ENCODE measurements at regions not wholly inside any gene's neighbourhood (a gene's known extent, or its start where the extent isn't known, plus 50 kb on each side); places are given as distances from the start of the nearest gene placed in this dataset.
"Not testable (repeated sequence)": the region's sequence is repeated elsewhere in the genome, so short reads cannot be mapped to it uniquely, and the experiment has no call there.

DNA sequence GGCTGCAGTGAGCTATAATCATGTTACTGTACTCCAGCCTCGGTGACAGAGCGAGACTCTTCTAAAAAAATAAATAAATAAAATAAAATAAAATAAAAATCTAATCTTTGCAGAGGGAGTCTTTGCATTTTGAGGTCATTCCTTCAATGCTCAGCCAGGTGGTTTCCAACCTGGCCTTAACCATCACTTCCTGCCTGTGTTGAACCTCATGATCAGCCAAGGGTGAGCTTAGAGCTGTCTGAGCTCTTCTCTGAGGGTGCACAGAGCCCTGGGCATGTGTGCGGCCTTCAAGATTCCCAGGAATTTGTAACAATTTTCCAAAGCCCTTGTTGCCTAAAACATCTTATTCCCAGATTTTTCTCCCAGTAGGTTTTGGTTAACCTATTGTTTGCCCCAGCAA is 94.3 kb downstream of the KCNJ12 start:
- ATAC-seq; DNase-seq; intact Hi-C loops (cut with DNase I, micrococcal nuclease): not testable (repeated sequence)

DNA sequence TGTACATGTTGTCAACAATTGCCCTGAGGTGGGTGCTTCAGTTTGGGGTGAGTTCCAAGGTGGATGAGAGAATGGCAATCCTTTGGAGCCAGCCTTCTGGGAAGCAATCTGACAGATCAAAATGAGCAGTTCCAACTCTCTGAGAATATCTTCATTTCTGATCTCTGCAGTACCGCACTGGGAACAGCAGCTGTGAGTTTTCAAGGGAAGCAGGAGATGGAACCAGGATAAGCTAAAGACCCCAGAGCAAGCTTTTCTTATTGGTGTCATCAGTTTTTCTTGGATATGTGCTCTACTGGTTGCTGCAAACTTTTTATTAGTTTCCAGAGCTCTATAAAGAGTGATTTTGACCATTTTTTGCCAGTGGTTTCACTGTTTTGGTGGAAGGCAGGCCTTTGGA is 94.7 kb downstream of the KCNJ12 start:
- no peak for ATAC-seq
- no peak for DNase-seq
- intact Hi-C loops (cut with DNase I, micrococcal nuclease), result no loop called here

DNA sequence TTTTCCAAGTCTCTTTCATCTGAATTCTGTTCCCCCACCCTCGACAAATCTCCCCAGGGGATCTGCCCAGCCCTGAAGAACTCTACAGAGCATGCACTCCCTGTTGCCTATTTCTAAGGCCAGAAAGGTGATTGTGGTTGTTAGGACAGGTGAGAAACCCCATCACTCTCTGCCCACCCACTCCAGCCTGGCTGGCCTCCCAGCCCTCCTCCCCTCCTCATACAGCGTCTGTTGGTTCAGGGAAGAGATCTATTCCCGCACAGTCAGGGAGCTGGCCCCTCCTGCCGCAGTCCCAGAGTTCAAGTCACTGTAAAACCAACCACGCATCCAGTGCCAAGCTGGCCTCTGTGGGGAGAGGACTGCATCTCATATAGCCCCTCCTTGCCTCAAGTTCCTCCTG is 98.7 kb downstream of the KCNJ12 start:
- DNase-seq (no peak), ATAC-seq (no peak)
- intact Hi-C loops (cut with DNase I, micrococcal nuclease), result no loop called here

DNA sequence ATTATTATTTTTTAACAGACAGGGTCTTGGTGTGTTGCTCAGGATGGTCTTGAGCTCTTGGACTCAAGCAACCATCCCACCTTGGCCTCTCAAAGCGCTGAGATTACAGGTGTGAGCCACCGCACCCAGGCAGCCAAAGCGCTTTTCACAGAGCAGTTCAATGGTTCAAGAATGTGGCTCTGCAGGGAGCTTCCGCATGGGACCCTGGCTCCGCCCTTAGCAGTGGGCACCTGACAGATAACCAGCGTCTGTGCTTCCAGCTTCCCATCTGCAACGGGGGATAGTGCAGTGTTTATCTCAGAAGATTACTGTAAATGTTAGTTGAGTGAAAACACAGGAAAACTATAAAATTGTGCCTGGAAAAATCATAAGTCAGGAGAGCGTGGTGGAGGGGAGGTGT is 99.4 kb downstream of the KCNJ12 start:
- no peak for DNase-seq
- ATAC-seq, result no peak
- intact Hi-C loops (cut with DNase I, micrococcal nuclease), result no loop called here

GRCh38 chr17:21476867-21477266 is 100.7 kb downstream of the KCNJ12 start:
- intact Hi-C loops (cut with DNase I, micrococcal nuclease), result no loop called here
- no peak for DNase-seq
- ATAC-seq, result no peak

DNA sequence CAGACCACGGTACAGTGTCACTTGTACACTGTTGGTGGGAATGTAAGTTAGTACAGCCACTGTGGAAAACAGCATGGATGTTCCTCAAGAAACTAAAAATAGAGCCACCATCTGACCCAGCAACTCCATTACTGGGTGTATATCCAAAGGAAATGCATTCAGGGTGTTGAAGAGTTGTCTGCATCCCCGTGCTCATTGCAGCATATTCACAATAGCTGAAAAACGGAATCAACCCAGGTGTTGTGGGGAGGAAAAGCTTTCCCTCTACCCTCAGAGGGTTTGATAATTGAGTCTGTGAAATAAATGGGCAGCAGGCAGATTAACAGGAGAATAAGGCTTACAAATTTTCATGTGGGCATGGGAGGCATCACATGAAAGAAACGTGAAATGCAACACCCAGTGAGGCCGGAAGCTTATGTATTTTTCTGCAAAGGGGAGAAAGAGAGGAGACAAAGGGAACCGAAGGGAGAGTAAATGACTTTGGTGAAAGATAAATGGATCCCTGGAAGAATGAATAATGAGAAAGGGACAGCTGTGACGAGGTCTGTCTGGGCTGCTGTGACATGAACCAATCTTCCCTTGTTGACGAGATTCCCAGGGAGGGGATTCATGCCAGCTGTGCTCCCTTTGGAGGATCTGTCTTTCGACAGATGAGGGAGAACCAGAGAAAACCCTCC is 106.2 kb downstream of the KCNJ12 start:
- intact Hi-C loops (cut with DNase I, micrococcal nuclease), result no loop called here
- ATAC-seq, result no peak
- DNase-seq, result no peak

GRCh38 chr17:21488043-21488442 is 111.9 kb downstream of the KCNJ12 start:
- intact Hi-C loops (cut with DNase I, micrococcal nuclease); ATAC-seq; DNase-seq: not testable (repeated sequence)

- intact Hi-C loops (cut with DNase I, micrococcal nuclease), result no loop called here
- ATAC-seq, result no peak
- DNase-seq, result no peak
Observed at GRCh38 chr17:21493993-21494392, 117.8 kb downstream of the KCNJ12 start.

GRCh38 chr17:21495281-21495680 is 119.1 kb downstream of the KCNJ12 start:
- intact Hi-C loops (cut with DNase I, micrococcal nuclease), result no loop called here
- no peak for ATAC-seq
- no peak for DNase-seq

DNA sequence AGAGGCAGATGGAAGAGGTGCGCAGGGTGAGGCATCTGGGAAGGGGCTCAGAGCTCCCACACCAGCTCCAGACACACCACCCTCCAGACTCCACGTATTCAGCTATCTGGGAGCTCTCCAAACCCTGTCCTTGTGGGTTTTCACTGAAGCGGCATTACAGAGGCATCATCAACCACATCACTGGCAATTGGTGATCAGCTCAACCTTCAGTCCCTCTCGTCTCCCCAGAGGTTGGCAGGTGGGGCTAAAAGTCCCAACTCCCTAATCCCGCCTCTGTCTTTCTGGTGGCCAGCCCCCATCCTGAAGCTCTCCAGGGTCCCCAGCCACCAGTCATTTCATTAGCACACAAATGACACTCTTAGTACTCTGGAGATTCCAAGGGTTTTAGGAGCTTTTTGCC is 123.9 kb downstream of the KCNJ12 start:
- no peak for DNase-seq
- intact Hi-C loops (cut with DNase I, micrococcal nuclease), result loop anchor here in 1 of 2 donors (10.0 kb wide), 1 partner anchor 45 kb away; no protein-coding TSS in a partner anchor
- no peak for ATAC-seq

DNA sequence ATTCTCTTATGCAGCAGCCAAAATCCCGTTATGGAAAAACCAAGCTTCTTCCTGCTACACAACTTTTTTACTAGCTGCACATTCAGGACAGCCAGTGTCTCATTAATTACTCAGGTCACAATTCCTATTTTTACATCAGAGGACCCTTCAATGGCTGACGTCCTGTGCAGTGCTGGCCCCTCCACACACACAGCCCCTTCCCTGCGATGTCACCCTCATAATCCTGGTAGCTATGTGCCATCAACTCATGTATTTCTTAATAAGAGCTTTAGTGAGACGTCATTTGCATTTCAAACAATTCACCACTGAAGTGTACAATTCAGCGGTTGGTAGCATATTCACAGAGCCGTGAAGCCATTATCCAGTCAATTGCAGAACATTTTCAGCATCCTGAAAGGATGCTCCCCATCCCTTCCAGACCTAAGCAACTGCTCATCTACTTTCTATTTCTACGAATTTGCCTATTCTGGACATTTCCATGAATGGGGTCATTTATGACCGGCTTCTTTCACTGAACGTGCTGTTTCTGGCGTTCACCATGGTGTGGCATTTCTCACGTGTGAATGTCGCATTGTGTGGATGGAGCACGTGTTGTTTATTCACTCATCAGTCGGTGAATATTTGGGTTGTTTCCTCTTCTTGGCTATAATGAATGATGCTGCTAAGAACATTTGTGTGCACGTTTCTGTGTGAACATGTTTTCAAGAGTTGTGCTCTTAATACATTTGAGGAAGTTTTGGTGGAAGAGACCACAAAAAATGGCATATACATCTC is 126.0 kb downstream of the KCNJ12 start:
- ATAC-seq, DNase-seq: not testable (repeated sequence)
- intact Hi-C loops (cut with DNase I, micrococcal nuclease), result loop anchor here in 1 of 2 donors (10.0 kb wide), 1 partner anchor 47 kb away; no protein-coding TSS in a partner anchor

- no peak for ATAC-seq
- DNase-seq, result no peak
- intact Hi-C loops (cut with DNase I, micrococcal nuclease), result loop anchor here in 1 of 2 donors (10.0 kb wide), 1 partner anchor 51 kb away; no protein-coding TSS in a partner anchor
Observed at GRCh38 chr17:21505819-21506815, 130.0 kb downstream of the KCNJ12 start.

DNA sequence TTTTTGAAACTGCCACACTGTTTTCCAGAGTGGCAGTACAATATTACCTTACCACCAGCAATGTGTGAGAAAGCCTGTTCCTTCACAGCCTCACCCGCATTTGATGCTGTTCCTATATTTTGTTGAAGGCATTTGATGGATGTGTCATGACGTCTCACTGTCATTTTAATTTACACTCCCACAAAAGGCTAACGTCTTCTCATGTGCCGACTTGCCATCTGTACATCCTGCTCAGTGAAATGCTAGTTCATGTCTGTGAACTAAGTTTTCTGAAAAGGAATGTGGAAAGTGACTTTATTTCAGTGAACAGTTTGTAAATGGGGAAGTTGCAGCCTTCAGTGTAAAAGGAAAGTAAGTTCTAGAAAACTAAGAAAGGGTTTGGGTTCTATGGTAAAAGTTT is 131.6 kb downstream of the KCNJ12 start:
- DNase-seq, ATAC-seq: not testable (repeated sequence)
- intact Hi-C loops (cut with DNase I, micrococcal nuclease), result loop anchor here in 1 of 2 donors (10.0 kb wide), 1 partner anchor 53 kb away; no protein-coding TSS in a partner anchor

- ATAC-seq (no peak), DNase-seq (no peak)
- intact Hi-C loops (cut with DNase I, micrococcal nuclease), result loop anchor here in 1 of 2 donors (10.0 kb wide), 1 partner anchor 53 kb away; no protein-coding TSS in a partner anchor
Observed at GRCh38 chr17:21508211-21508610, 132.1 kb downstream of the KCNJ12 start.

GRCh38 chr17:21509356-21509755 is 133.2 kb downstream of the KCNJ12 start:
- not testable (repeated sequence) for ATAC-seq, DNase-seq
- intact Hi-C loops (cut with DNase I, micrococcal nuclease), result loop anchor here in 1 of 2 donors (10.0 kb wide), 1 partner anchor 55 kb away; no protein-coding TSS in a partner anchor

DNA sequence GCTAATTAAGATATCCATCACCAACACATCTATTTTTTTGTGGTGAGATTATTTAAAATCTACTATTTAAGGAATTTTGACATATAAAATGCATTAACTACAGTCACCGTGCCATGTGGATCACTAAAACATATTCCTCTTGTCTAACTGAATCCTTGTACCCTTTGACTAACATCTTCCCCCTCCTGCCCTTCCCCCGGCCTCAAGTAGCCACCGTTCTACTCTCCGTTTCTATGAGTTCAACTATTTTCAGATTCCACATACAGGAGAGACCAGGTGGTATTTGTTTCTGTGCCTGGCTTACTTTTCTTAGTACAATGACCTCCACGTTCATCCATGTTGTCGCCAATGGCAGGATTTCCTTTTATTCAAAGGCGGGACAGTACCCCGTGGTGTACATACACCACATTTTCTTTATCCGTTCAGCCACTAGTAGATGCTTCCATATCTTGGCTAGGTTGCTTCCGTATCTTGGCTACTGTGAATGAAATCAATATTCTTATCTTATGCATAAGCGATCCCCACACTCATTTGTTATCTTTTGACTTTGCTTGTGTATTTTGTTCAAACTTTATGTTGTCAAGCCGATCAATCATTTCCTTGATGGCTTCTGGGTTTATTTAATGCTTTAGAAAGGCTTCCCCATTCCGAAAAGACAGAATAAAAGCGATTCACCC is 134.7 kb downstream of the KCNJ12 start:
- intact Hi-C loops (cut with DNase I, micrococcal nuclease), result no loop called here
- peak; percentile 48 for ATAC-seq
- no peak for DNase-seq

DNA sequence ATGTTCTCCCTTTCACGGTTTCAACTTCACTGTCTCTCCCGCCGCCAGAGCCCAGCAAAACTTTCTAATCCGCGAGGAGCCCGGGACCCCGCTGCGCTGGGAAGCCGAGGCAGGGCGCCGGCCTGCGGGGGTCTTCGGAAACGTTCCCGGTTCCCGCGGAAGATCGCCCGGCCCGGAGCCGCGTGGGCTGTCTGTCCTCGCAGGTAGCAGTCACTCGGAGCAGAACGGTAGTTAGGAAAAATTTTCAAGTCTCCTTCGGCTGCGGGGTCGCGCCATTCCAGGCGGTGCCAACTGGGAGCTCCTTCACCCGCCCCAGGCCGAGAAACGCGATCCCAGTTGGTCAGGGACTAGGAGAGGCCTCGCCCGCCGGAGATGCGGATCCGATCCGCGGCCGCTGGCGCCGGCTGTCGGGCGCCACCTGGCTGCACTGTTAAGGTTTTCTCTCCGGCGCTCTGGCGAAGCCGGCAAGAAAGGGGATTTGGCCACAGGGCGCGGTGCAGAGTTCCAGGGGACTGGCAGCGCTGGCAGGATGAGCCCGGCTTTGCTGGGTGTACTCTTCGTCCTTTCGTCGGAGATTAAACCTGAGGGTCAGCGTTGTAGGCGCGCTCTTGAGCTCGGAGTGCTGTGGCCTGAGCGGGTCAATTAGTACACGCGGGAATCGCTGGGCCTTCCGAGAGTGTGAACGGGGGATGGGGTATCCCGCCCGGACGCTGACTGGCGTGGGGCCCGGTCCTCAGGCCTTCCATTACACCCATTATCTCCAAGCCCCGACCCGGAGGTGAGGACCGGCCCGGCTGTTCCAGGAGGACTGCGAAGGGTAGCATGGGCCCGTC is 135.4 kb downstream of the KCNJ12 start:
- DNase-seq, result peak; percentile 74 to 85
- peak; percentile 97 for ATAC-seq
- intact Hi-C loops (cut with DNase I, micrococcal nuclease), result no loop called here
